GM12878 (cell line): ENCODE measurements at regions not wholly inside any gene's neighbourhood (a gene's known extent, or its start where the extent isn't known, plus 50 kb on each side); places are given as distances from the start of the nearest gene placed in this dataset.

Experiments used
- CBX3 ChIP-seq: fragments of 200-600 bp; sonication (generic); IDR thresholded peaks from 2 replicates; pipeline ENCODE4 v1.6.1; 2016; ENCODE audit warnings: low read depth, borderline replicate concordance
- CTCF ChIP-seq, 3 experiments: IDR thresholded peaks in 2 of 3; conservative IDR thresholded peaks in 1 of 3; 2 replicates each; pipeline ENCODE4 v1.5.1; 2011; ENCODE audit warnings: low read depth in 3 of 3, low read length in 3 of 3, mild to moderate bottlenecking in 3 of 3, control low read depth in 2 of 3, moderate library complexity in 2 of 3, inconsistent platforms in 1 of 3, mixed read lengths in 1 of 3; ENCODE audit not compliant: control insufficient read depth in 2 of 3, insufficient read depth in 1 of 3; ENCODE audit errors: extremely low read depth in 1 of 3
- HDGF ChIP-seq: fragments of 450-650 bp; IDR thresholded peaks from 2 replicates; pipeline ENCODE4 v1.6.1; 2016; ENCODE audit warnings: antibody characterized with exemption
- IRF3 ChIP-seq: fragments of 450-650 bp; IDR thresholded peaks from 2 replicates; pipeline ENCODE4 v1.6.1; 2014; ENCODE audit warnings: mild to moderate bottlenecking
- REST ChIP-seq: IDR thresholded peaks from 2 replicates; pipeline ENCODE4 v1.6.1; 2012; ENCODE audit warnings: mild to moderate bottlenecking, low read depth, low read length
- TBL1XR1 ChIP-seq: IDR thresholded peaks from 2 replicates; pipeline ENCODE4 v1.6.1; 2012; ENCODE audit warnings: low read depth, low read length, improper control_type of control experiment

- TF ChIP-seq CTCF (IDR thresholded peaks at IDR 0.05 in 2 of 3, conservative IDR thresholded peaks at IDR 0.05 in 1 of 3; ENCODE audit: control insufficient read depth in 2 of 3, extremely low read depth in 1 of 3, insufficient read depth in 1 of 3, low read depth in 3 of 3, low read length in 3 of 3) (no peak), REST (no peak), IRF3 (no peak), CBX3 (no peak), HDGF (no peak), TBL1XR1 (no peak)
- TF ChIP-seq, all 136 proteins: peak for 0
These were observed 80.3 kb upstream of the SKAP2 start (continued) for GRCh38 chr7:26944501-26945358.
